Neural cell (in vitro differentiated cells): ENCODE measurements at regions not wholly inside any gene's neighbourhood (a gene's known extent, or its start where the extent isn't known, plus 50 kb on each side); places are given as distances from the start of the nearest gene placed in this dataset.

Experiments
- H2AFZ ChIP-seq: fragments of 200-600, 300-800 bp; sonication (generic), shearing (Covaris generic); 2 replicates; pipeline ENCODE4 v1.6.0; 2014; ENCODE audit warnings: low read depth, mild to moderate bottlenecking, antibody characterized with exemption, low read length, moderate library complexity
- H3F3A ChIP-seq: fragments of 200-600 bp; shearing (Covaris generic); 2 replicates; pipeline ENCODE4 v1.6.1; 2016; ENCODE audit warnings: mild to moderate bottlenecking, moderate library complexity, mixed read lengths, antibody characterized with exemption, low read length; ENCODE audit not compliant: insufficient read depth, poor library complexity, severe bottlenecking
- H3K27ac ChIP-seq: fragments of 200-600, 300-800 bp; sonication (generic), shearing (Covaris generic); 2 replicates; pipeline ENCODE4 v1.5.1; 2014; ENCODE audit warnings: mild to moderate bottlenecking, low read length, moderate library complexity
- H3K27me3 ChIP-seq: fragments of 300-800, 200-600 bp; sonication (generic), shearing (Covaris generic); 2 replicates; pipeline ENCODE4 v1.6.0; 2014; ENCODE audit warnings: mild to moderate bottlenecking, low read depth, low read length, moderate library complexity; ENCODE audit not compliant: insufficient read depth
- H3K36me3 ChIP-seq: fragments of 300-800, 200-600 bp; sonication (generic), shearing (Covaris generic); 2 replicates; pipeline ENCODE4 v1.5.1; 2014; ENCODE audit warnings: mild to moderate bottlenecking, antibody characterized with exemption, low read length, moderate library complexity; ENCODE audit not compliant: insufficient read depth
- H3K4me2 ChIP-seq: fragments of 300-800, 200-600 bp; sonication (generic), shearing (Covaris generic); 2 replicates; pipeline ENCODE4 v1.6.0; 2014; ENCODE audit warnings: mild to moderate bottlenecking, low read length
- H3K4me3 ChIP-seq: fragments of 300-800, 200-600 bp; sonication (generic), shearing (Covaris generic); 2 replicates; pipeline ENCODE4 v1.5.1; 2014; ENCODE audit warnings: mild to moderate bottlenecking, low read length, moderate library complexity
- H3K79me2 ChIP-seq: fragments of 200-600 bp; shearing (Covaris generic); replicated peaks from 2 replicates; pipeline ENCODE4 v1.6.0; 2014; ENCODE audit warnings: mild to moderate bottlenecking, low read length, moderate library complexity; ENCODE audit not compliant: insufficient read depth
- H3K9ac ChIP-seq: fragments of 300-800, 200-600 bp; sonication (generic), shearing (Covaris generic); 2 replicates; pipeline ENCODE4 v1.6.1; 2016; ENCODE audit warnings: mild to moderate bottlenecking, low read length, mixed read lengths
- H3K9me2 ChIP-seq: fragments of 200-600 bp; shearing (Covaris generic); 2 replicates; pipeline ENCODE4 v1.6.1; 2016; ENCODE audit warnings: mild to moderate bottlenecking, low read length, mixed read lengths; ENCODE audit not compliant: insufficient read depth
- H3K9me3 ChIP-seq: fragments of 200-600, 300-800 bp; sonication (generic), shearing (Covaris generic); 2 replicates; pipeline ENCODE4 v1.6.1; 2016; ENCODE audit warnings: mild to moderate bottlenecking, mixed run types, low read length, moderate library complexity, mixed read lengths
- H4K20me1 ChIP-seq: fragments of 200-600 bp; shearing (Covaris generic); 2 replicates; pipeline ENCODE4 v1.6.1; 2016; ENCODE audit warnings: mild to moderate bottlenecking, mixed run types; ENCODE audit not compliant: insufficient read depth
- CTCF ChIP-seq: fragments of 450-650 bp; IDR thresholded peaks from 2 replicates; pipeline ENCODE4 v1.5.1; 2014; ENCODE audit warnings: antibody characterized with exemption, mild to moderate bottlenecking, moderate library complexity; ENCODE audit not compliant: poor library complexity, severe bottlenecking
- EP300 ChIP-seq: fragments of 450-650 bp; conservative IDR thresholded peaks from 2 replicates; pipeline ENCODE4 v1.6.1; 2014; ENCODE audit warnings: antibody characterized with exemption, mild to moderate bottlenecking, moderate library complexity; ENCODE audit not compliant: poor library complexity, severe bottlenecking
- EZH2 ChIP-seq: fragments of 200-600, 300-800 bp; shearing (Covaris generic), sonication (generic); IDR thresholded peaks from 2 replicates; pipeline ENCODE4 v1.6.1; 2014; ENCODE audit warnings: antibody characterized with exemption, low read length, borderline replicate concordance, mild to moderate bottlenecking; ENCODE audit not compliant: insufficient read depth, poor library complexity, severe bottlenecking
- MXI1 ChIP-seq: fragments of 450-650 bp; conservative IDR thresholded peaks from 2 replicates; pipeline ENCODE4 v1.6.1; 2014; ENCODE audit warnings: antibody characterized with exemption, mild to moderate bottlenecking; ENCODE audit not compliant: poor library complexity, severe bottlenecking
- POLR2AphosphoS5 ChIP-seq: IDR thresholded peaks from 2 replicates; pipeline ENCODE4 v1.6.1; 2012
- RAD21 ChIP-seq: fragments of 450-650 bp; conservative IDR thresholded peaks from 2 replicates; pipeline ENCODE4 v1.6.1; 2014; ENCODE audit warnings: antibody characterized with exemption, mild to moderate bottlenecking, moderate library complexity
- REST ChIP-seq: IDR thresholded peaks from 2 replicates; pipeline ENCODE4 v1.6.1; 2012; ENCODE audit warnings: borderline replicate concordance
- SMC3 ChIP-seq: fragments of 450-650 bp; conservative IDR thresholded peaks from 2 replicates; pipeline ENCODE4 v1.6.1; 2014; ENCODE audit warnings: antibody characterized with exemption, mild to moderate bottlenecking, moderate library complexity; ENCODE audit not compliant: poor library complexity
- TAF1 ChIP-seq: IDR thresholded peaks from 2 replicates; pipeline ENCODE4 v1.6.1; 2012; ENCODE audit warnings: low read depth

- no peaks in the 10 kb centered on the region for H3K27me3 ChIP-seq
- no peak overlapping the region for H3K4me2 ChIP-seq
Measured at GRCh38 chr4:1506956-1507721, 100.9 kb upstream of the NKX1-1 start.

More at GRCh38 chr4:1506956-1507721, 100.9 kb upstream of the NKX1-1 start:
- Histone ChIP-seq H3K9me2 (no peaks in the 10 kb centered on the region), H3K9ac (no peak overlapping the region), H4K20me1 (no peaks in the 10 kb centered on the region), H3F3A (no peaks in the 10 kb centered on the region), H3K4me3 (no peak overlapping the region), H3K79me2 (no peaks in the 10 kb centered on the region), H3K27ac (no peak overlapping the region), H2AFZ (no peak overlapping the region), H3K9me3 (no peaks in the 10 kb centered on the region), H3K36me3 (no peaks in the 10 kb centered on the region)
- TF ChIP-seq REST = no peak
- no peak for TF ChIP-seq MXI1
- no peak for TF ChIP-seq SMC3
- no peak for TF ChIP-seq EZH2
- no peak for TF ChIP-seq POLR2AphosphoS5
- no peak for TF ChIP-seq RAD21
- no peak for TF ChIP-seq TAF1
- no peak for TF ChIP-seq EP300
- TF ChIP-seq CTCF = no peak
